A549 (cell line): ENCODE measurements at regions not wholly inside any gene's neighbourhood (a gene's known extent, or its start where the extent isn't known, plus 50 kb on each side); places are given as distances from the start of the nearest gene placed in this dataset.

Experiments used
- ATAC-seq, 2 experiments: fragments of 200-7000 bp in 1 of 2; fragments of >200 bp in 1 of 2; cut with Nextera tagmentation in 1 of 2; cut with Tn5 transposase in 1 of 2; 3 replicates each; pipeline versions ENCODE4 v1.8.0 to v1.9.1; 2018 to 2020; ENCODE audit warnings: mild to moderate bottlenecking in 1 of 2, moderate library complexity in 1 of 2
- CTCF ChIA-PET: fragments of 300-600 bp; sonication (Branson Sonifier 250); formaldehyde crosslinking; extraction: SDS; loops from one replicate; lab custom pipeline; 2021; ENCODE audit warnings: antibody characterized with exemption, inconsistent platforms; lab: Yijun Ruan, JAX
- POLR2A ChIA-PET: fragments of 350-600 bp; formaldehyde crosslinking; extraction: SDS; loops from one replicate; lab custom pipeline; 2021; ENCODE audit warnings: antibody characterized with exemption, inconsistent platforms; lab: Yijun Ruan, JAX
- DNase-seq, 2 experiments: peaks; one replicate each; pipeline versions ENCODE4 v3.0.0 to v3.0.0-alpha.2; 2011 to 2016; ENCODE audit warnings: low read depth in 1 of 2, low spot score in 1 of 2
- FAIRE-seq: peaks from 2 replicates; lab custom pipeline; 2011; peaks lifted over from hg19 to GRCh38; lab: Jason Lieb, UNC
- H3K27ac ChIP-seq, 2 experiments: fragments of >200 bp; sonication (Bioruptor Twin); formaldehyde crosslinking; 3 replicates each; pipeline ENCODE4 v1.5.1; 2016 to 2017
- H3K4me1 ChIP-seq: fragments of >200 bp; sonication (Bioruptor Twin); formaldehyde crosslinking; 3 replicates; pipeline ENCODE4 v1.6.1; 2016
- H3K4me2 ChIP-seq: fragments of >200 bp; sonication (Bioruptor Twin); formaldehyde crosslinking; 3 replicates; pipeline ENCODE4 v1.6.1; 2016
- H3K4me3 ChIP-seq: fragments of >200 bp; sonication (Bioruptor Twin); formaldehyde crosslinking; 3 replicates; pipeline ENCODE4 v1.5.1; 2016
- H3K9me3 ChIP-seq: fragments of >200 bp; sonication (Bioruptor Twin); formaldehyde crosslinking; 3 replicates; pipeline ENCODE4 v1.6.1; 2016
- BHLHE40 ChIP-seq: IDR thresholded peaks from 2 replicates; pipeline ENCODE4 v1.6.1; 2012; ENCODE audit warnings: low read depth, low read length, inconsistent platforms
- CBX8 ChIP-seq: fragments of 200-600 bp; sonication (generic); IDR thresholded peaks from 2 replicates; pipeline ENCODE4 v1.6.1; 2016
- CEBPB ChIP-seq, 2 experiments: fragments of >200 bp in 1 of 2; sonication (Bioruptor Twin) in 1 of 2; formaldehyde crosslinking in 1 of 2; IDR thresholded peaks; 2 replicates each; pipeline ENCODE4 v1.6.1; 2012 to 2016
- CHD2 ChIP-seq: fragments of 150-350 bp; IDR thresholded peaks from 2 replicates; pipeline ENCODE4 v1.6.1; 2014; ENCODE audit warnings: low read length; ENCODE audit not compliant: partially characterized antibody
- EHMT2 ChIP-seq: fragments of 200-600 bp; sonication (generic); IDR thresholded peaks from 2 replicates; pipeline ENCODE4 v1.6.1; 2016; ENCODE audit warnings: antibody characterized with exemption, low read depth, mild to moderate bottlenecking, moderate library complexity
- FOXS1 ChIP-seq: fragments of 250-450 bp; sonication (Bioruptor Pico); IDR thresholded peaks from 2 replicates; pipeline ENCODE4 v1.5.0; 2020; ENCODE audit warnings: mild to moderate bottlenecking, moderate library complexity
- GATA3 ChIP-seq: IDR thresholded peaks from 2 replicates; pipeline ENCODE4 v1.6.1; 2012; ENCODE audit warnings: borderline replicate concordance
- HOXB13 ChIP-seq: fragments of 250-450 bp; sonication (Bioruptor Pico); IDR thresholded peaks from 2 replicates; pipeline ENCODE4 v1.5.0; 2020; ENCODE audit warnings: low read depth, mild to moderate bottlenecking, moderate library complexity
- HOXB5 ChIP-seq: fragments of 250-450 bp; sonication (Bioruptor Pico); IDR thresholded peaks from 2 replicates; pipeline ENCODE4 v1.5.0; 2020; ENCODE audit warnings: mild to moderate bottlenecking, moderate library complexity
- KDM1A ChIP-seq: fragments of 200-600 bp; sonication (generic); IDR thresholded peaks from 2 replicates; pipeline ENCODE4 v1.6.1; 2016; ENCODE audit warnings: low read depth, mild to moderate bottlenecking
- MAZ ChIP-seq: fragments of 150-350 bp; IDR thresholded peaks from 2 replicates; pipeline ENCODE4 v1.6.1; 2014; ENCODE audit warnings: antibody characterized with exemption, low read depth, low read length, borderline replicate concordance
- PHF8 ChIP-seq: fragments of 200-600 bp; sonication (generic); IDR thresholded peaks from 2 replicates; pipeline ENCODE4 v1.6.1; 2016; ENCODE audit warnings: low read depth, mild to moderate bottlenecking, antibody characterized with exemption, moderate library complexity, borderline replicate concordance
- POLR2A ChIP-seq: IDR thresholded peaks from 2 replicates; pipeline ENCODE4 v1.6.1; 2012; ENCODE audit warnings: mild to moderate bottlenecking, low read length
- RAD21 ChIP-seq, 2 experiments: fragments of >200 bp in 1 of 2; sonication (Bioruptor Twin) in 1 of 2; formaldehyde crosslinking in 1 of 2; IDR thresholded peaks in 1 of 2; conservative IDR thresholded peaks in 1 of 2; 2 replicates in 1 of 2; 3 replicates in 1 of 2; pipeline ENCODE4 v1.6.1; 2012 to 2018; ENCODE audit warnings: inconsistent platforms in 1 of 2
- RCOR1 ChIP-seq: fragments of 150-350 bp; IDR thresholded peaks from 2 replicates; pipeline ENCODE4 v1.6.1; 2014; ENCODE audit warnings: antibody characterized with exemption, low read length, low read depth
- SREBF2 ChIP-seq: fragments of 450-650 bp; IDR thresholded peaks from 2 replicates; pipeline ENCODE4 v1.6.1; 2014; ENCODE audit warnings: mild to moderate bottlenecking, moderate library complexity
- TFCP2L1 ChIP-seq: fragments of 250-450 bp; sonication (Bioruptor Pico); IDR thresholded peaks from 2 replicates; pipeline ENCODE4 v1.5.0; 2021; ENCODE audit warnings: mild to moderate bottlenecking
- TP53 ChIP-seq: fragments of 250-450 bp; sonication (Bioruptor Pico); IDR thresholded peaks from 2 replicates; pipeline ENCODE4 v1.5.0; 2021; ENCODE audit warnings: mild to moderate bottlenecking, moderate library complexity
- USF2 ChIP-seq: fragments of 450-650 bp; IDR thresholded peaks from 2 replicates; pipeline ENCODE4 v1.6.1; 2014; ENCODE audit warnings: antibody characterized with exemption
- ZC3H11A ChIP-seq: fragments of 450-650 bp; IDR thresholded peaks from 2 replicates; pipeline ENCODE4 v1.6.1; 2014; ENCODE audit warnings: antibody characterized with exemption, mild to moderate bottlenecking
- ZFP36 ChIP-seq: fragments of 450-650 bp; IDR thresholded peaks from 2 replicates; pipeline ENCODE4 v1.6.1; 2014; ENCODE audit warnings: borderline replicate concordance; ENCODE audit not compliant: partially characterized antibody
- ZNF302 ChIP-seq: fragments of 250-450 bp; sonication (Bioruptor Pico); IDR thresholded peaks from 2 replicates; pipeline ENCODE4 v1.9.0; 2021; ENCODE audit warnings: inconsistent platforms, mild to moderate bottlenecking, moderate library complexity
- WGBS: methylation state at CpG from one replicate; pipeline ENCODE4 v1.1.6; 2017; ENCODE audit errors: missing lambda C conversion rate; 5-methylcytosine and 5-hydroxymethylcytosine counted together
- TF ChIP-seq, protein P1 (sequence below): fragments of 250-450 bp; sonication (Bioruptor Pico); IDR thresholded peaks from 2 replicates; pipeline ENCODE4 v1.5.0; 2021; ENCODE audit warnings: mild to moderate bottlenecking, moderate library complexity, borderline replicate concordance

DNA sequence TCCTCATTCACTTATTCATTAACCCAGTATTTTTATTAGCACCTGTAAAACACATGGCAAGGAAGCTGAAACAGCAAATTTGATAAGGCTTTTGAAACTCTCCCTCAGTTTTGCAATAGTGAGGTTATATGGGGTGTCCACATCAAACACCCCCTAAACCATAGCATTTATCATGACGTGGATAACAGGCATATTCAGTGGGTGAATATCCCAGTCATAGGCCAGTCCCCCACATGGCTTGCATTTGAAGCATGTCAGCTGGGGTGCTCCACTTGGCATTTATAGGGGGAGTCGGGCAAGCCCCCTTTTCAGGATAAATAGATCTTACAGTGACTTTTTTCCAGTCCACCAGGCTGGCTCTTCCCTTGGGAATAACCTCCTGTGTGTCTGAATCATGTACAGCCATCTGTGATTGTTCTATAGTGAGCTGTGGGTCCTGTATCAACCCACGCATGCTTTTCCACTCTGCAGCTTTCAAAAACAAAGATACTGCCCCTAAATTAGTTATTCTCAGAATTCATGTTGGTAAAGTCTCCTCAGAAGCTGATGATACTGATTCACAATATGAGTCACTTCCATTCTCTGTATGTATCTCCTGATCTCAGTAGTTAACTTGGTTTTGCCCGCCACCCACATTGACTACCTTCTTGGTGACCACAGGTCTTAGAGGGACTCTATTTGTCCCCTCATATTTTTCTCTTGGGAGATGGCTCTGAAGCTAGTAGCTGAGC, 84.4 kb upstream of the SPIN1 start:
- no peak for ATAC-seq

GRCh38 chr9:88302579-88303324, 85.5 kb upstream of the SPIN1 start:
- WGBS: 50% methylated on average over 7 of the region's 7 CpGs
- no peaks in the 10 kb centered on the region for H3K4me1 ChIP-seq
- H3K9me3 ChIP-seq: no peaks in the 10 kb centered on the region
- ATAC-seq: peak; percentile 47 to 59; a peak in 3 of 6 replicates
- POLR2A ChIA-PET: no interaction called here
- no peak overlapping the region for H3K4me2 ChIP-seq
- no peak for TF ChIP-seq GATA3
- TF ChIP-seq, protein P1, sequence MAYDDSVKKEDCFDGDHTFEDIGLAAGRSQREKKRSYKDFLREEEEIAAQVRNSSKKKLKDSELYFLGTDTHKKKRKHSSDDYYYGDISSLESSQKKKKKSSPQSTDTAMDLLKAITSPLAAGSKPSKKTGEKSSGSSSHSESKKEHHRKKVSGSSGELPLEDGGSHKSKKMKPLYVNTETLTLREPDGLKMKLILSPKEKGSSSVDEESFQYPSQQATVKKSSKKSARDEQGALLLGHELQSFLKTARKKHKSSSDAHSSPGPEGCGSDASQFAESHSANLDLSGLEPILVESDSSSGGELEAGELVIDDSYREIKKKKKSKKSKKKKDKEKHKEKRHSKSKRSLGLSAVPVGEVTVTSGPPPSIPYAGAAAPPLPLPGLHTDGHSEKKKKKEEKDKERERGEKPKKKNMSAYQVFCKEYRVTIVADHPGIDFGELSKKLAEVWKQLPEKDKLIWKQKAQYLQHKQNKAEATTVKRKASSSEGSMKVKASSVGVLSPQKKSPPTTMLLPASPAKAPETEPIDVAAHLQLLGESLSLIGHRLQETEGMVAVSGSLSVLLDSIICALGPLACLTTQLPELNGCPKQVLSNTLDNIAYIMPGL (CRISPR knock-in tag): no peak
- TF ChIP-seq PHF8: no peak
- no peak for TF ChIP-seq TFCP2L1 (CRISPR knock-in tag)
- TF ChIP-seq MAZ: no peak
- no peak for TF ChIP-seq RCOR1
- no peak for TF ChIP-seq TP53 (CRISPR knock-in tag)
- no peak for DNase-seq
- no peak for FAIRE-seq
- no peak overlapping the region for H3K27ac ChIP-seq
- H3K4me3 ChIP-seq: no peak overlapping the region
- CTCF ChIA-PET: no interaction called here

More for the DNA sequence above, 84.4 kb upstream of the SPIN1 start:
- no peak overlapping the region for H3K27ac ChIP-seq
- no peak for FAIRE-seq
- POLR2A ChIA-PET: no interaction called here
- TF ChIP-seq PHF8 (no peak), GATA3 (no peak), POLR2A (no peak), HOXB5 (CRISPR knock-in tag) (no peak), TP53 (CRISPR knock-in tag) (no peak), ZC3H11A (no peak), CEBPB (IDR thresholded peaks at IDR 0.05) (no peak), ZNF302 (CRISPR knock-in tag) (no peak), CHD2 (no peak), BHLHE40 (no peak), HOXB13 (CRISPR knock-in tag) (no peak), SREBF2 (no peak), FOXS1 (CRISPR knock-in tag) (no peak), KDM1A (no peak), ZFP36 (no peak)
- TF ChIP-seq, all 56 proteins: peak for 0
- Histone ChIP-seq H3K9me3 (no peaks in the 10 kb centered on the region), H3K4me2 (no peak overlapping the region), H3K4me3 (no peak overlapping the region), H3K4me1 (no peaks in the 10 kb centered on the region)
- WGBS: 37% methylated on average over 4 of the region's 4 CpGs
- CTCF ChIA-PET: interaction anchor here (0.6 kb wide), 1 partner anchor 103 kb away, joined by 3 read pairs; no protein-coding TSS in a partner anchor
- DNase-seq: no peak

GRCh38 chr9:88300556-88300955, 87.7 kb upstream of the SPIN1 start:
- ChIA-PET POLR2A (no interaction called here), CTCF (no interaction called here)
- no peak for ATAC-seq
- Histone ChIP-seq H3K4me1 (no peaks in the 10 kb centered on the region), H3K27ac (no peak overlapping the region), H3K4me3 (no peak overlapping the region), H3K4me2 (no peak overlapping the region), H3K9me3 (no peaks in the 10 kb centered on the region)
- TF ChIP-seq CBX8: no peak
- no peak for TF ChIP-seq PHF8
- TF ChIP-seq USF2: no peak
- TF ChIP-seq RAD21 (conservative IDR thresholded peaks at IDR 0.05 in 1 of 2, IDR thresholded peaks at IDR 0.05 in 1 of 2): no peak
- TF ChIP-seq HOXB5 (CRISPR knock-in tag): no peak
- TF ChIP-seq EHMT2: no peak
- no peak for FAIRE-seq
- 38% methylated on average over 8 of the region's 8 CpGs for WGBS
- no peak for DNase-seq
